WERI-Rb-1 (cell line): ENCODE measurements at regions not wholly inside any gene's neighbourhood (a gene's known extent, or its start where the extent isn't known, plus 50 kb on each side); places are given as distances from the start of the nearest gene placed in this dataset.

Experiments
- DNase-seq: peaks from one replicate; pipeline ENCODE4 v3.0.0-alpha.2; 2020
- H3K27ac ChIP-seq: fragments of 250-450 bp; sonication (Bioruptor Pico); 2 replicates; pipeline ENCODE4 v1.5.1; 2020; ENCODE audit warnings: mild to moderate bottlenecking, moderate library complexity
- H3K27me3 ChIP-seq: fragments of 250-450 bp; sonication (Bioruptor Pico); 2 replicates; pipeline ENCODE4 v1.5.1; 2021; ENCODE audit warnings: mild to moderate bottlenecking, low read depth, moderate library complexity; ENCODE audit not compliant: insufficient read depth, severe bottlenecking
- H3K36me3 ChIP-seq: fragments of 250-450 bp; sonication (Bioruptor Pico); 2 replicates; pipeline ENCODE4 v1.5.1; 2020; ENCODE audit warnings: mild to moderate bottlenecking, moderate library complexity
- H3K4me3 ChIP-seq: 2 replicates; pipeline ENCODE4 v1.5.1; 2011; ENCODE audit warnings: low read depth, mild to moderate bottlenecking, control low read depth, low read length
- H3K9me3 ChIP-seq: fragments of 250-450 bp; sonication (Bioruptor Pico); 2 replicates; pipeline ENCODE4 v1.5.1; 2021; ENCODE audit warnings: mild to moderate bottlenecking, moderate library complexity; ENCODE audit not compliant: severe bottlenecking
- CTCF ChIP-seq: IDR thresholded peaks from 2 replicates; pipeline ENCODE4 v1.5.1; 2011; ENCODE audit warnings: low read depth, mild to moderate bottlenecking, control low read depth, inconsistent platforms, low read length

GRCh38 chr2:183291436-183291835 lies 167.2 kb downstream of the NUP35 start:
- no peak for DNase-seq
- H3K27ac ChIP-seq: no peak overlapping the region
- no peak for TF ChIP-seq CTCF
- no peaks in the 10 kb centered on the region for H3K27me3 ChIP-seq
- H3K4me3 ChIP-seq: no peak overlapping the region
- H3K36me3 ChIP-seq: no peaks in the 10 kb centered on the region
- no peaks in the 10 kb centered on the region for H3K9me3 ChIP-seq

GRCh38 chr2:183292028-183292427 lies 167.8 kb downstream of the NUP35 start:
- peak; percentile 13 for DNase-seq

GRCh38 chr2:183339311-183339710 lies 215.1 kb downstream of the NUP35 start:
- no peaks in the 10 kb centered on the region for H3K36me3 ChIP-seq
- no peak overlapping the region for H3K4me3 ChIP-seq
- H3K27ac ChIP-seq: no peak overlapping the region
- TF ChIP-seq CTCF: no peak
- no peaks in the 10 kb centered on the region for H3K9me3 ChIP-seq
- no peaks in the 10 kb centered on the region for H3K27me3 ChIP-seq
- DNase-seq: no peak

More at GRCh38 chr2:183292028-183292427, 167.8 kb downstream of the NUP35 start:
- H3K27ac ChIP-seq: no peak overlapping the region
- TF ChIP-seq CTCF: no peak
- no peaks in the 10 kb centered on the region for H3K27me3 ChIP-seq
- no peaks in the 10 kb centered on the region for H3K36me3 ChIP-seq
- no peak overlapping the region for H3K4me3 ChIP-seq
- no peaks in the 10 kb centered on the region for H3K9me3 ChIP-seq

GRCh38 chr2:183341057-183341456 lies 216.8 kb downstream of the NUP35 start:
- Histone ChIP-seq H3K27me3 (no peaks in the 10 kb centered on the region), H3K9me3 (no peaks in the 10 kb centered on the region), H3K27ac (no peak overlapping the region), H3K36me3 (no peaks in the 10 kb centered on the region), H3K4me3 (no peak overlapping the region)
- DNase-seq: no peak
- TF ChIP-seq CTCF: no peak

GRCh38 chr2:183347969-183348368 lies 223.7 kb downstream of the NUP35 start:
- no peak overlapping the region for H3K27ac ChIP-seq
- no peak for DNase-seq
- no peak for TF ChIP-seq CTCF
- no peak overlapping the region for H3K4me3 ChIP-seq
- H3K27me3 ChIP-seq: no peaks in the 10 kb centered on the region
- no peaks in the 10 kb centered on the region for H3K9me3 ChIP-seq
- H3K36me3 ChIP-seq: no peaks in the 10 kb centered on the region

- no peaks in the 10 kb centered on the region for H3K27me3 ChIP-seq
- no peaks in the 10 kb centered on the region for H3K36me3 ChIP-seq
- no peaks in the 10 kb centered on the region for H3K9me3 ChIP-seq
- no peak overlapping the region for H3K4me3 ChIP-seq
- DNase-seq: no peak
- no peak overlapping the region for H3K27ac ChIP-seq
- no peak for TF ChIP-seq CTCF
Measured at GRCh38 chr2:183348492-183348891, 224.2 kb downstream of the NUP35 start.
